ENCODE measurements at regions not wholly inside any gene's neighbourhood (a gene's known extent, or its start where the extent isn't known, plus 50 kb on each side); places are given as distances from the start of the nearest gene placed in this dataset.
A peak's percentile ranks its signal among the peaks of the same experiment; 100 is the strongest.

DNA sequence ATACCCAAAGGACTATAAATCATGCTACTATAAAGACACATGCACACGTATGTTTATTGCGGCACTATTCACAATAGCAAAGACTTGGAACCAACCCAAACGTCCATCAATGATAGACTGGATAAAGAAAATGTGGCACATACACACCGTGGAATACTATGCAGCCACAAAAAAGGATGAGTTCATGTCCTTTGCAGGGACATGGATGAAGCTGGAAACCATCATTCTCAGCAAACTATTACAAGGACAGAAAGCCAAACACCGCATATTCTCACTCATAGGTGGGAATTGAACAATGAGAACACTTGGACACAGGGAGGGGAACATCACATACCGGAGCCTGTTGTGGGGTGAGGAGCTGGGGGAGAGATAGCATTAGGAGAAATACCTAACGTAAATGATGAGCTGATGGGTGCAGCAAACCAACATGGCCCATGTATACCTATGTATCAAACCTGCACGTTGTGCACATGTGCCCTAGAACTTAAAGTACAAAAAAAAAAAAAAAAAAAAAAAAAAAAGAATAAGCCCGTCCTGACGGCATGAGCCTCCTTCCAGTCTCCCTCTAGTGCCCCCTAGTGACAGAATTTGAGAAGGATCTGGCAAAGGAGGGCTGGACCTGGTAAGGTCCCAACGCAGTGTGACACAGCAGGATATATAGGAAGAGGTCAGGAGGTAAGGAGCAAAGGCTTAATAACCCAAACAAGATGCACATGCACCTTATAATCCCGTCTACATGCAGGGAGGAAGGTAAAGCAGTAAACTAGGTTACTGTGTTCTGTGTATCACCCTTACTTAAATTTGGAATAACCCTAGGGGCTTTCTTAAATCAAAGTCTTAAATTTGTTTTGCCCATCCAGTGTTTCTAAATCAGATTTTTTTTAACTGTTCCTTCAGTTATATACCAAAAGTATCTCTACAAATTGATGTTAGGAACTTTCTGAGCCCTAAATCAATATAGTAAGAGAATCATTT is 214.8 kb downstream of the UNC5CL start:
- peak; percentile 44 for DNase-seq

DNA sequence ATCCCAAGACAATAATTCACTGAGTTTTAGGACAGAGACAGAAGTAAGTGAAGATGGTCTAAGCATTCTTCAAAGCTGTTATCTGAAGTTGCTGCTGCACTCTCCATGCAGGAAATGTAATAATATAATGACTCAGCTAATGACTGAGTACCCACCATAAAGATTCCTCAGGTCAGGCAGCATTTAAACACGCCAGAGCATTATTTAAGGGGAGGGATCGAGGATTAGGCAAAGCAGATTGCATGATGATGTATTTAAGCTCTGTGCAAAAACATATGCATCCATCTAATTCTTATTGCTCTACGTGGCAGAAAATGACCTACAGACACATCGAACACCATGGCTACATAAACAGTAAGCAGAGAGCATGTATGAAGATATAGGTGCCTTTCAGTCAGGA is 216.4 kb downstream of the UNC5CL start:
- no peak for DNase-seq

DNA sequence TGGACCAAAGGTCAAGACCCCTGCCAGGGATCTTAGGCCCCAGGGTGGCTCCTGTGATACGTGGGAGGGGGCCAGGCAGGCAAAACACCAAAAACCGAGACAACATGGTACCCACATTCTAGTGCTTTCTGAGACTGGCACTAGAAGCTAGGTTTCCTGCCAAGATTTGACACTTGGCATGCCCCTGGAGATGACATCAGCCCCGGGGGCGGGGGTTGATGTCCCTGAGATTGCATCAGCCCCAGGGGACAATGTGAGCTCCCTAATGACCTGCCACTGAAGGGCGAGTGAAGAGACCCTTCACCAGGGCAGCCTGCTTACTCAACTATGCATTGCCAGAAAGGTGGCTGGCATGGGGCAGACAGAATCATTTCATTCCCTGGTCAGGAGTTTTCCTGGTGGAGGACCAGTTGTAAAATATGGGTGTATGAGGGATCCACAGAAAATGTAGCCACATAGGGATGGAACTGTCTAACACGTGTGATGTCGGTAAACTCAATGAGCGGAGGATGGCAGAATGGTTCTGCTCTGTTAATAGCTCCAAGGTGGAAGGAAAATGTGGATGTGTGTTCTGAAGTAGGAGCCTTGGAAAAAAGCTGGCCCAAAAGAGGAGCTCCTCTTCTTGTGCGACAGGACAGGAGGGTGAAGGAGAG is 219.7 kb downstream of the UNC5CL start:
- DNase-seq: no peak

DNA sequence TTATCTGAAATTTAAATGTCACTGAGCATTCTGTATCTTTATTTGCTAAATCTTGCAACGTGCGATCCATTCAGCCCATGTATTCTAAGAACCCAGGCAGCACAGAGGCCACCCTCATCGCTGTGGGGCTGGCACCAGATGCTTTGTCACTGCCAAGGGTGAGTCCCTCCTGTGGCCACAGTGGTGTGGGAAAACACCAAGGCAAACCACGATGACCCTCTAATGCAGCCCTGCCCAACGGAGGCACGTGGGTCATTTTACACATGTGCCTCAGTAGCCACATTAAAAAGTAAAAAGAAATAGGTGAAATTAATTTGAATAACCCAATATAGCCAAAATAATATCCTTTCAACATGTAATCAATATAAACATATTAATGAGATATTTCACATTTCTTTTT is 221.7 kb downstream of the UNC5CL start:
- DNase-seq: no peak

DNA sequence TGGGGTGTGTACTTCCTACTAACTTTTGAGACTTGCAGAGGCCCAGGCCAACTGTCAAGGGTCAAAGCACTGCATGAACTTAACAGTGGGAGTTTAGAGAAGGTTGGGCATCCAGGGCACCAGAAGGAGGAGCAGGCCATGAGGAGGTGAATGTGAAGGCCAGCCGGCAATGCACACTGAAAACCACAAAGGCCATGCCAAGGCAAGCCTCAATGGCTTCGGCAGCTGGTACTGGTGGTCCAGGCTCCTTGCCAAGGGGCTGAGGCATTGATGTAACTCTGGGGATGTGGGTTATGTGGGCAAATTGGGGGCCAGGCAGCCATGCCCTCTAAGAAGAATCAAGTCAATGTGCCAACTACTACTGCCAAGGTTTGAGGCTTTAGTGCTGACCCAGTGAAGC is 222.4 kb downstream of the UNC5CL start:
- DNase-seq: no peak

DNA sequence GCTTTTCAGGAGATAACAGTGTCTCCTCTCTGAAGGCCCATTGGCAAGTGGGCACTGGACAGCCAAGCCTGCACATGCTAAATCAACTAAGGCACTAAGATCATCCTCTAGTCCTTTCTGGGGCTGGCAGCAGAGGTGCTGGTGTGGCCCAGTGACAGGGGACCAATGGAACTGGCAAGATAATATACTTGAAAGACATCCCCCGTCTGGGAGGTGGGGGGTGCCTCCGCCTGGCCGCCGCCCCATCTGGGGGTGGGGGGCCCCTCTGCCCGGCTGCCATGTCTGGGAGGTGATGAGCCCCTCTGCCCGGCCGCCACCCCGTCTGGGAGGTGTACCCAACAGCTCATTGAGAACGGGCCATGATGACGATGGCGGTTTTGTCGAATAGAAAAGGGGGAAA is 223.3 kb downstream of the UNC5CL start:
- no peak for DNase-seq

DNA sequence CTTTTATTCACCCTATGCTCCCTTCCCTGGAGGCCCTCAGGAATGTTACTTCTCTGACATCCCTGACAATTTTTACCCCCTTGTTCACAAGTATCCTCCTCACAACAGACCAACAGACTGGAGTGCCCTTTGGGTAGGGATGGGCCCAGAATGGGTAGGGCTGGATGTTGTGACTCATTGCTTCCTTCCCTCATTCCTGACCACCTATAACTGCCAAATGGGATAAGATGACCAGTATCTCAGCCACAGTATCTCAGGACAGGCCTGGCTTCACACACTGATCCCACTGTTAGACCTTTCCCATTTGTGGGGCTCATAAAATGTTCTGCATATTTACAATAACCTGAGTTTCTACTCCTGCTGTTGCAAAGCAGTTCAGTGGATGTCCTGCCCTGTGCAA is 223.0 kb upstream of the LRFN2 start:
- no peak for DNase-seq

DNA sequence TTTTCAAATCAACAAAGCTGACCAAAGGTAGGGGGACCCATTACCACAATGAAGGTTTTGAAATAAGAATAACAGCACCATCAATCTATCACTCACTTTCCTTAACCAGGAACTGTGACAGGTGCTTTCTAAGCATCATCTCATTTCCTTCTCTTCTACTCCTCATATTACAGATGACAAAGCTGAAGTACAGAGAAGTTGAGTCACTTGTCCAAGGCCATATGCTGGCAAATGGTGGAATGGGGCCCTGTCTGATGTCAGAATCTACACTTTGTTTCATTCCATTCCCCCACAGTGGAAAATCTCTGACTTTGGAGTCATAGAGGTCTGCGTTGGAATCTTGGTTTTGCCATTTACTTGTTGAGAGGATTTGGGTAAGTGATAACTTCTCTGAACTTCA is 222.5 kb upstream of the LRFN2 start:
- DNase-seq: no peak

DNA sequence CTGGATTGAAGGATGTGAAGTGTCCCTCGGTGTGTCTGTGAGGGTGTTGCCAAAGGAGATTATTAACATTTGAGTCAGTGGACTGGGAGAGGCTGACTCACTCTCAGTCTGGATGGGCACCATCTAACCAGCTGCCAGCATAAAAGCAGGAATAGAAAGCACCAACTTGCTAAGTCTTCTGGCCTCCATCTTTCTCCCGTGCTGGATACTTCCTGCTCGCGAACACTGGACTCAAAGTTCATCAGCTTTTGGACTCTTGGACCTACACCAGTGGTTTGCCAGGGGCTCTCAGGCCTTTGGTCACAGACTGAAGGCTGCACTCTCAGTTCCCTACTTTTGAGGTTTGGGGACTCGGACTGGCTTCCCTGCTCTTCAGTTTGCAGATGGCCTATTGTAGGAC is 220.3 kb upstream of the LRFN2 start:
- DNase-seq: no peak

DNA sequence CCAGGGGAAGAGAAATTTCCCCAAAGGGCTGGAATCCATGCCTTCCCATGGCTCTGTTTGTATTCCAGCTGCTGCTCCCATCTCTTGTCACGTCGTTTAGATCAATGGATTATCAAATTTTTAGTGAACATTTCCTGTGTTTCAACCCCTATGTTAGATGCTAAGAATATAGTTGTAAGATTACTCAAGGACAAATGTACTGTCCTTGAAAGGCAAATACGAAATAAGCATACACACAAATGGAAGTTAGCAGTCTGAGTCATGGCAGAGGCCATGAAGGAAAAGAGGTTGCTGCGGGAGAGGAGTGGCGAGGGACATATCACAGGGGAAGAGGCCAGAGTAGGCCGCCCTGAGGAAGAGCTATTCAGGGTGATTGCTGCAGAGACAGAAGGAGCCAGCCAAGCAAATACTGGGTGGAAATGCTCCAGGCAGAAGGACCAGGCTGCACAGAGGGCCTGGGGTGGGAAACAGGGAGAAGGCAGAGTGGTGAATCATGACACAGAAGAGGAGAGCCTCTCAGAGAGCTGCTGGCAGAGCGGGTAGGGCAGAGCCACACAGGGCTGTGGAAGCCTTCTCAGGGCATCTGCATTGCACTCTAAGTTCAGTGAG is 219.2 kb upstream of the LRFN2 start:
- DNase-seq: no peak

DNA sequence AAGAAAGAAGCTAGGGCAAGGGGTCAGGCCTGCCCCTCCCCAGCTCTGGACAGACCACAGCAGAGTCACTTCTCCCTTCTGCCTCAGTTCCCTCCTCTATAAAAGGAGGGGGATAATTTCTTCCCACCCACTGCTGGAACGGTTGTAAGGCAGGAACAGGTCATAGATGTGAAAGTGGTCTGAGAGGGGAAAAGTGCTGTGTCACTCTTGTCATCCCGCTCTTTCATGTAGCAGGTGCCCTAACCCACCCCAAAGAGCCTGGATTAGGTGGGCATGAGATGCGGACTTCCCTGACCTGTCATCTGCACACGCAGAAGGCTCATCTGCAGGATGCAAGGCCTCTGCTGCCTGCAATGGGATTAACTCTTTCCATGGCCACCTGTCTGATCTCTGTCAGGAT is 218.2 kb upstream of the LRFN2 start:
- DNase-seq: no peak

DNA sequence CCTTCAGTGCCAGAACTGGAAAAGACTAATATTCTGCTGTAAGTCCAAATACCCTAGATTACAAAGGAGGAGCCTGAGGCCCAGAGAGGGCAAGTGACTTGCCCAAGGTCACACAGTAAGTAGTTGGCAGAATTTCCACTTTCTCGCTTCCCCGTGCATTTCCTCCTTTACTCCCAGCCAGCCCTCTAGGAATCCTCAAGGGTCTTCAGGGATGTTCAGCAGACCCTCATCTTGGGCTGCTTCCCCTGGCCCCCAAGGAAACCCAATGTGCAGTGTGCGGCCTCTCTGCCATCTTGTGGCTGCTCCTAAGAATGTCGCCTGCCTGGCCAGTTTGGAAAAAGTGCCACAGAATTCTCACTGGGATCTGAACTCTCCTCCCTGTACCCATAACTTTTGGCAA is 217.7 kb upstream of the LRFN2 start:
- no peak for DNase-seq

DNA sequence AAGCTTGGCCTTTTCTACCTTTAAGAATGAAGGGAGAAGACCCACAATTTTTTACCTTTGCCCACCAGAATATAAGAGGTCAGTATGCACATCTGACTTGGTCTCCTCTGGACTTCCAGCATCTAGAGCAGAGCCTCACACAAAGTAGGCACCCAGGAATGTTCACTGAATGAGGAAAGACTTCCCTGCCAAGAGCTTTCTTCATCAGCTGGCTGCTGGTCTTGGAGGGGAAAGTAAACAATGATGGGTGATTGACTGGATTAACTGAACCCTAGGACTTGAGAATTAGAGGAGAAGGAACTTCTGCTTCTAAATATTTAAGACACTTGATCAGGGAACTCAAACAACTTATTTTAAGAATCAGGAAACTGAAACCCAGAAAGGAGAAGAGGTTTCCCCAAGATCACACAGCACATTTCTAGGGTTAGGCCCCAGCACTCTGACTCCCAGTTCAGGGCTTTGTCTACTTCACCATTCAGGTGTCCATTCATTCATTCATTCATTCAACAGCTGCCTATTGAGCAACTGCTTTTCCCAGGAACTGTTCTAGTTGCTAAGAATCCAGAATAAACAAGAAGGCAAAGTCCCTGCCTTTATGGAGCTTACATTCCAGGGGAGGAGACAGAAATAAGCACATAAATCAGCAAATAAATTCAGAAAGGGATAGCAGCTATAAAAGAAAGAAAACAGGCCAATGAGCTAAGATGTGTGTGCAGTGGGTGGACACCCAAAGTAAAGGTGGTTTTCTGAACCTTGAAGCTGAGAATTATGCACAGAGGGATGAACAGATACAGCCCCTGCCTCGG is 216.9 kb upstream of the LRFN2 start:
- DNase-seq: no peak

DNA sequence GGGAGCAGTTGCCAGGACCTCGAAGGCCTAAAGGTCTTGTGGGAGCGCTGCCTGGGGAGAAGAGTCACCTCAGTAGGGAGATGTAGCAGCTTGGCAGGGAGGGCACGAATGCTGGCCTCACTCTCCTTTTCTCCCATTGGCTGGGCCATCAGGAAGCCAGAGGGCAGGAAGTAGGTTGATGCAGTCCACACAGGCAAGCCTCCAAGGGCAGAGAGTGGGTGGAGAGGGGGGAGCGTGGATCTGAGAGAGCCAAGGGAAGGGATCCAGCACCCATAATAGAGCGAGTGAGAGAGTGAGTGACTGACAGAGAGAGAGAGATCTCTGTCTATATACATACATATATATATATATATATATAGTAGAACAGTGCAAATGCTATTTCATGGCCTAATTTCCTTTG is 215.3 kb upstream of the LRFN2 start:
- no peak for DNase-seq

DNA sequence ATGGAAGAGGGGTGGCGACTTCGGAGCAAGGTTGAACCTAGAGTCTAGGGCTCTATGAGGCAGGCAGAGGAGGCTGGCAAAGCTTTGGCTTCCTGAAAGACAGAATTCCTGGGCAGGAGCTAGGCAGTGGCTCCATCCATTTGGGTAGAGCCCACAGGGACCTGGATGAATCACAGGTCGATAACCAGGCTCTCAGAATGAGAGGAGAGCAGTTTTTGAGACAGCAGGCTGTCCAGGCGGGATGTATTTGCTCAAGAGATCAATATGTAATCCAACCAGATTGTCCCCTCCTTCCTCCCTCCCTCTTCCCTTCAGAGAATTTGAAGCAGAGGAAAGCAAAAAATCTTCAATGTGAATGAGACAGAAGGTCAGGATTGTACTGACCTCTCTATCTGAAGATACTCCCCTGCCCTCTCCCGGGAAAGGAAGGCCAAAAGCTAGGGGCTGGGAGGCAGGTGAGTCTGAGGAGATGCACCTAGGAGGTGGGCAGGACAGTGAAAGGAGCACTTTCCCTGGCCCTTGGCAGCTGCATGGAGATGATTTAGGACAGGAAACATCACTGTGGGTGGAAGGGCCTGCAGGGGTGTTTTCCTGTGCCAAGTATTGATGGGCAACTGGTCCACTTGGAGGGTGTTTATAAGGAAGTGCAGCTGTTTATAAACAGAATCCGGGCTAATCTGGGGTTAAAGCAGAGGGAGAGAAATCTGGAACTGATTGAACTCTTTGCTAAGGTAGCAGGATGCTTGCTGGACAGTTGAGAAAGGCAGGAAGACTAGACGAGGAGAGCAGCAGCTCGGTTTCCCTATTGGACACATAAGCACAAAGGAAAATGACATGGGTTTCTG is 212.4 kb upstream of the LRFN2 start:
- no peak for DNase-seq

DNA sequence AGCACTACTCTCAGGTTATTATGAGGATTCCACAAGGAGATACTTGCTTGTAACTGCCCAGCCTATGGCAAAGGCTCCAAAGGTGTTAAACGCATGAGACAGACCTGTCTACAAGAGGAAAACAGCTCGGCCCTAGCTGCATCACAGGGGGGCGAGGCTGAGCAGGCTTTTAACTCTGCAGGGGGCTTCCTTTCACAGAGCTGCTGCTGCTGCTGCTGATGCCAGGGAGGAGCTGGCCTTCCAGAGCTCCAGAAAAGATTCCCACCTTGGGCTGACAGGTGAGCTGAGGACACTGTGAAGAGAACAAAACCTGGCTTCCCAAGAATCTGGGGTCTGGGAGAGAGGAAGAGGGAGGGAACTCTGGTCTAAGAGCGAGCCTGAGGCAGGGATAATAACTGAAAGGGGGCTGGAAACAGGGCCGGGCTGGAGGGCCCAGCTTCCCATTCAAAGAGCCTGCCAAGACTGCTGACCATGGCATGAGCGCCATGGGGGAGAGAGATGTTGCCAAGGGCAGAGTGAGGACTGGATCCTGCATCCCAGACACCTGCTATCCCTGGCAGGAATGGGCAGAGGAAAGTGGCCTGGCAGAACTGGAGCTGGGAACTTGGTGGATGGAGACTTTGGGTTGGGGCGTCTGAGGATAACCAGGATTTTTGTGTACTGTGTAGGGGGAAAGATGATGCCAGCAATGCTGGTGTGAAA is 211.1 kb upstream of the LRFN2 start:
- no peak for DNase-seq

DNA sequence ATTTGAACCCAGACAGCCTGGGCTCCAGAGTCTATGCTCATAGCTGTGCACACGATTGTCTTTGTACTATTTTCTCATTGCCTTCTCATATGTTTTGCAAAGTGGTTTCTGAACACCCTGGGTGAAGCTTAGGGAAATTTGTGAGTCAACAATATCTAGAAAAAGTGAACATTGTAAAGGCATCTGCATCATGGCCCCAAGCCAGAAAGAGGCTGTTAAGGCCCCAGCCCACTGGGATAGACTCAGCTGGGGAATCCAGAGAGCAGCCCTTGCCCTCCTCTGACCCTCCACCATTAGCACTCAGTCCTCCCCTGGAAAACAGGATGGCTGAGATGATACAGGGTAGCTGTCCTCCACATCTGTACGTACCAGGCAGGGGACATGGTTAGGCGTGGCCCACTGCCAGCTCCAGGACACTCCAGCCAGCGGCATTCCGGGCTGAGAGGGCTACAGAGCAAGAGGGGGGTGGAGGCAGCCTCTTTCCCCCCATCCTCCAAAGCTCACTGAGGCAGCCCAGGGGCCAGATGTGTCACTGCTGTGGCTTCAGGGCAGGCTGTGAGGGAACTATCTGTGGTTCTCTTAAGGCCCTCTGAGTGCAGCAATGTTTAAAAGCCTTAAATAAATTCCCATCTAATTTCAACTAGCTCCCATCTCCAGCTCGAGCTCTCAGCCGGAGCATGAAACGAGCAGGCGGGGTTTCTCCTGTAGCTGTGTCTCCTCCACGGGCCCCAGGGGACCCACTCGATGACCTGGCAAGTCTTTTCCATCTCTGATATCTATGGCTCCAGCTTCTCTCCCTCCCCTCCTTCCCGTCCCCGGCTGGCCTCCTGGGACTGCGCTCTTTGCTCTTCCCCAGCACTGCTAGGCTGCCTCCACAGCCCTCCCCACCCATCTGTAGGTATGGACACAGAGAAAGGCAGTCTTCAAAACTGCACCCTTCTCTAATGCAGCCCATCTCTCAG is 209.4 kb upstream of the LRFN2 start:
- DNase-seq: no peak

DNA sequence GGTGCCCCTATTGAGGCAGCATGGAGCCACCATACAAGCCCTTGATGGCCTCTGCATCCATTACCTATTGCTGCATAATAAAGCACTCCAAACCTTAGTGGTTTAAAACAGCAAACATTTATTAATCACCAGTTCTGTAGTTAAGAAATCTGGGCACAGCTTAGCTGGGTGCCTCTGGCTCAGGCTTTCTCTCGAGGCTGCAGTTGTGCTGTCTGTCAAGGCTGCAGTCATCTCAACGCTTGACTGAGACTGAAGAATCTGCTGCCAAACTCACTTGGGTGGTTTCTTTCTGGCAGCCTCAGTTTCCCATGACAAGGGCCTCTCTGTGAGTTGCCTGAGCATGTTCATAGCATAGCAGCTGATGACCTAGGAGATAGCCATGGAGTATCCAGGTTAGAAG is 207.4 kb upstream of the LRFN2 start:
- no peak for DNase-seq

DNA sequence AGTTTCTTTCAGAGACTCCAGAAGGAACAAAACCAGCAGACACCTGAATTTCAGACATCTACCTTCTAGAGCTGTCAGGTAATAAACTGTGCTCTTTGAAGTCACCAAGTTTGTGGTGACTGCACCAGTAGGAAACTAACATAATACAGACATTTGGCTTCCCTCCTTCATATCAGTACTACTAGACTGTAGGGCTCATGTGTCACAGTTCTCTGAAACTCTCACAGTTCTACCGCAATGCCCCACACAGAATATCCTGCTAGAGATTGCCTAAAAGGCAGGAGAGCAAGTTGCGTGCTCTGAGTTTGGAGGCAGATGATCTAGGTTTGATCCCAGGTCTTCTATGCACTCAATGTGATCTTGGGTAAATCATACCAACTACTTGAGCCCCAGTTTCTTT is 205.0 kb upstream of the LRFN2 start:
- DNase-seq: no peak

DNA sequence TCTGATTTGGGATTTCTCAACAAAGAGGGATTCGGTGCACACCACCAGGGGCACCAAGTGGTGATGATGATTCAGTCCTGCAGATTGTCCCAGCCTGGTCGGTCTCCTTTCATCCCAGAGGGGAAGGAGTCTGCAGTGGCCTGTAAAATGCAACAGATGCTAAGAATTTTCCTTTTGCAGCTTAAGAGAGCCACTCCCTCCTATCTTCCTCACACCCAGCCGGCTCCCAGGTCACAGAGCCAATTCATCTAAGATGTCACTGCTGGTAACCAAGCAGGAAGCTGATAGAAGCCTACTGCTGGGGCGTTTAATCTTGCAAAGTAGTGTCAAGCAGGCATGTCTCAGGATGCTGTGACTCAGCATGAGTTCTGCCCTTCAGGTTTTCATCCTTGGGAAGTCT is 203.8 kb upstream of the LRFN2 start:
- no peak for DNase-seq
